HL-60 (cell line): ENCODE measurements at regions not wholly inside any gene's neighbourhood (a gene's known extent, or its start where the extent isn't known, plus 50 kb on each side); places are given as distances from the start of the nearest gene placed in this dataset.
A peak's percentile ranks its signal among the peaks of the same experiment; 100 is the strongest.

Experiments
- DNase-seq, 2 experiments: peaks; one replicate each; pipeline ENCODE4 v3.0.0-alpha.2; 2010 to 2020; ENCODE audit warnings: low read depth in 1 of 2, low spot score in 1 of 2
- H3K27ac ChIP-seq: fragments of 250-450 bp; sonication (Bioruptor Pico); replicated peaks from 2 replicates; pipeline ENCODE4 v1.5.1; 2020; ENCODE audit warnings: mild to moderate bottlenecking, moderate library complexity
- H3K27me3 ChIP-seq: fragments of 250-450 bp; sonication (Bioruptor Pico); 2 replicates; pipeline ENCODE4 v1.5.1; 2021; ENCODE audit warnings: mild to moderate bottlenecking, moderate library complexity; ENCODE audit not compliant: insufficient read depth, poor library complexity, severe bottlenecking
- H3K4me3 ChIP-seq: replicated peaks from 2 replicates; pipeline ENCODE4 v1.5.1; 2011; ENCODE audit warnings: mild to moderate bottlenecking, control low read depth, low read length; ENCODE audit not compliant: insufficient read depth
- GABPA ChIP-seq: IDR thresholded peaks from 2 replicates; pipeline ENCODE4 v1.6.1; 2012; ENCODE audit warnings: low read depth
- POLR2AphosphoS5 ChIP-seq: IDR thresholded peaks from 2 replicates; pipeline ENCODE4 v1.6.1; 2012; ENCODE audit warnings: low read depth
- SPI1 ChIP-seq: IDR thresholded peaks from 2 replicates; pipeline ENCODE4 v1.6.1; 2012; ENCODE audit warnings: low read depth, mild to moderate bottlenecking, borderline replicate concordance
- TF ChIP-seq, protein P1 (sequence below): IDR thresholded peaks from one replicate; pipeline ENCODE4 v1.5.1; 2011; ENCODE audit warnings: low read length, control low read depth, inconsistent platforms; ENCODE audit not compliant: insufficient read depth
- TF ChIP-seq, protein P2 (sequence below): IDR thresholded peaks from 2 replicates; pipeline ENCODE4 v1.6.1; 2012; ENCODE audit warnings: low read depth; ENCODE audit not compliant: insufficient replicate concordance

DNA sequence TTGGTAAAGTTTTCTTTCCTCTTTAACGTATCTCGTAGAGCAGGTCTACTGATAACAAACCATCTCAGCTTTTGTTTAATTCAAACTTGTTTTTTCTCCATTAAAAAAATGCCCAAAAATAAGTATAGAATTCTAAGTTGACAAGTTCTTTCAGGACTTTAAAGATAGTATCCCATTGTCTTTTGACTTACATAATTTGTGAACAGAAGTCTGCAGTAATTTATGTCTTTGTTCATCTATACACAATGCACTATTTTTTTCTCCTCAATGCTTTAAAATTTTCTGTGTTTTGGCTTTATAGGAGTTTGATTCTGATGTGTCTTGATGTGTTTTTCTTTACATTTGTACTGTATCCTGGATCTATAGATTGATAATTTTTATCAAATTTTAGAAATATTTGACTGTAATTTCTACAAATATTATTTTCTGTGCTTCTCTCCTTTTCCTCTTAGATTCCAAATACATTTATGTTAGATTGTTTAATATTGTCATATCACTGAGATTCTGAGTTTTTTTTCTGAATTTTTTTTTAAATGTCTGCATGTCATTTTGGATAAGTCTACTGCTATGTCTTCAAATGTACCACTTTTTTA is 143.3 kb downstream of the FTCDNL1 start:
- DNase-seq = peak in 1 of 2 experiments; percentile 6
- Histone ChIP-seq H3K27me3 (no peaks in the 10 kb centered on the region), H3K27ac (no peak overlapping the region), H3K4me3 (no peak overlapping the region)
- TF ChIP-seq, protein P1, sequence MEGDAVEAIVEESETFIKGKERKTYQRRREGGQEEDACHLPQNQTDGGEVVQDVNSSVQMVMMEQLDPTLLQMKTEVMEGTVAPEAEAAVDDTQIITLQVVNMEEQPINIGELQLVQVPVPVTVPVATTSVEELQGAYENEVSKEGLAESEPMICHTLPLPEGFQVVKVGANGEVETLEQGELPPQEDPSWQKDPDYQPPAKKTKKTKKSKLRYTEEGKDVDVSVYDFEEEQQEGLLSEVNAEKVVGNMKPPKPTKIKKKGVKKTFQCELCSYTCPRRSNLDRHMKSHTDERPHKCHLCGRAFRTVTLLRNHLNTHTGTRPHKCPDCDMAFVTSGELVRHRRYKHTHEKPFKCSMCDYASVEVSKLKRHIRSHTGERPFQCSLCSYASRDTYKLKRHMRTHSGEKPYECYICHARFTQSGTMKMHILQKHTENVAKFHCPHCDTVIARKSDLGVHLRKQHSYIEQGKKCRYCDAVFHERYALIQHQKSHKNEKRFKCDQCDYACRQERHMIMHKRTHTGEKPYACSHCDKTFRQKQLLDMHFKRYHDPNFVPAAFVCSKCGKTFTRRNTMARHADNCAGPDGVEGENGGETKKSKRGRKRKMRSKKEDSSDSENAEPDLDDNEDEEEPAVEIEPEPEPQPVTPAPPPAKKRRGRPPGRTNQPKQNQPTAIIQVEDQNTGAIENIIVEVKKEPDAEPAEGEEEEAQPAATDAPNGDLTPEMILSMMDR = no peak
- TF ChIP-seq SPI1 = no peak
- TF ChIP-seq POLR2AphosphoS5 = no peak
- no peak for TF ChIP-seq GABPA
- TF ChIP-seq, protein P2, sequence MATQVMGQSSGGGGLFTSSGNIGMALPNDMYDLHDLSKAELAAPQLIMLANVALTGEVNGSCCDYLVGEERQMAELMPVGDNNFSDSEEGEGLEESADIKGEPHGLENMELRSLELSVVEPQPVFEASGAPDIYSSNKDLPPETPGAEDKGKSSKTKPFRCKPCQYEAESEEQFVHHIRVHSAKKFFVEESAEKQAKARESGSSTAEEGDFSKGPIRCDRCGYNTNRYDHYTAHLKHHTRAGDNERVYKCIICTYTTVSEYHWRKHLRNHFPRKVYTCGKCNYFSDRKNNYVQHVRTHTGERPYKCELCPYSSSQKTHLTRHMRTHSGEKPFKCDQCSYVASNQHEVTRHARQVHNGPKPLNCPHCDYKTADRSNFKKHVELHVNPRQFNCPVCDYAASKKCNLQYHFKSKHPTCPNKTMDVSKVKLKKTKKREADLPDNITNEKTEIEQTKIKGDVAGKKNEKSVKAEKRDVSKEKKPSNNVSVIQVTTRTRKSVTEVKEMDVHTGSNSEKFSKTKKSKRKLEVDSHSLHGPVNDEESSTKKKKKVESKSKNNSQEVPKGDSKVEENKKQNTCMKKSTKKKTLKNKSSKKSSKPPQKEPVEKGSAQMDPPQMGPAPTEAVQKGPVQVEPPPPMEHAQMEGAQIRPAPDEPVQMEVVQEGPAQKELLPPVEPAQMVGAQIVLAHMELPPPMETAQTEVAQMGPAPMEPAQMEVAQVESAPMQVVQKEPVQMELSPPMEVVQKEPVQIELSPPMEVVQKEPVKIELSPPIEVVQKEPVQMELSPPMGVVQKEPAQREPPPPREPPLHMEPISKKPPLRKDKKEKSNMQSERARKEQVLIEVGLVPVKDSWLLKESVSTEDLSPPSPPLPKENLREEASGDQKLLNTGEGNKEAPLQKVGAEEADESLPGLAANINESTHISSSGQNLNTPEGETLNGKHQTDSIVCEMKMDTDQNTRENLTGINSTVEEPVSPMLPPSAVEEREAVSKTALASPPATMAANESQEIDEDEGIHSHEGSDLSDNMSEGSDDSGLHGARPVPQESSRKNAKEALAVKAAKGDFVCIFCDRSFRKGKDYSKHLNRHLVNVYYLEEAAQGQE = no peak

DNA sequence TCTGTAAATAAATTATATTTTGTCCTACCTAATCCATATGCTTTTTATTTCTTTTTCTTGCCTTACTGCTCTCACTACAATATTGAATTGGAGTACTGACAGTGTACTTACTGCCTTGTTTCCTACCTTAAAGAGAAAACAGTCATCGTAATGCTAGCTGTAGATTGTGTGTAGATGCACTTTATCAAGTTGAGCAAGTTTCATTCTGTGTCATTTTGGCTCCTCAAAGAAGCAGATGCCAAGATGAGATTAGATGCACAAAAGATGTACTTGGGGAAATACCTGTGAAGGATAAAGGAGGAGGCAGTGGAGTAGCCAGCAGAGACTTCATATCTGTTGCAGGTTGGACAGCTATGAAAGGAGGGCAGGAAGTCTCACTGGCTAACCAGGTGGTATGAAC is 145.5 kb downstream of the FTCDNL1 start:
- no peak overlapping the region for H3K4me3 ChIP-seq
- TF ChIP-seq, protein P2 = no peak
- TF ChIP-seq GABPA = no peak
- TF ChIP-seq, protein P1 = no peak
- TF ChIP-seq POLR2AphosphoS5 = no peak
- no peak for TF ChIP-seq SPI1
- H3K27ac ChIP-seq = peak overlapping the region; percentile 41; the same call in 1 of the 2 replicates
- H3K27me3 ChIP-seq = no peaks in the 10 kb centered on the region
- no peak for DNase-seq

DNA sequence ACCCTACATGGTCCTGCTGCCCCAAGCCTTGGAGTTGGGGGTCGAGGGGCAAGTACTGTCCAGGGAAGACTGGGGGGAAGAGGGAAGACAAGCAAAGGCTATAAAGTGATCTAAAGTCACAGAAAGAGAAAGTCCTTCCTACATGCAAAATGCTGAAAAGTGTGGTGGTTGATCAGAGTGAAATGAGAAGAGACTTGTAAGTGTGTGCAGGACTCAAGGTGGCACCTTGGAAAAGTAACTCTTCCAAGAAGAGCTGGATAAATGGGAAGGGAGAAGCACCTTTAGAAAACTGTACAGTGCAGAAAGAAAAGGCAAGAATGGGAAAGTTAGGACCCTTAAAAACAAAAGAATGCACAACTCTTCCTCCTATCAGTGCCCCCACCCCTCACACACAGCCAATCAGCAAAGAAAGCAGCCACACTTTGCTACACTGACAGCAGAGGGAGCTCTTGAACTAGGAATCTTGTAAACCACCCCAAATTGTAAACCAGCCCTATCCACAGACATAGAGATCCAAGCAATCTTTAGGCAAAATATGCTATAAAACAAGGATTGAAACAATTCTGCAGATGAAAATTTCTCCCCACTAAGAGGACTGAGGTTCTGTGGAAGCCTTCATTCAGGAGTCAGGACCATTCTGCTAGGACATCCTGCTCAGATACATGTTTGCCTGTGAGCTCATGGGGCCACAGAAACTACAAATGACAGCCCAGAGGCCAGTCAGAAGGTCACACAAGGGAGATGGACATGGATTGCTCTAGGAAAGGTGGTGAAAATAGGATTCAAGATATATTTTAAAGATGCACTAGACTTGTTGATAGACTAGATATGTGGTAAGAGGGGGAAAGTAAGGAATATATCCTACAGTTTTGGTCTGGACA is 146.4 kb downstream of the FTCDNL1 start:
- no peak overlapping the region for H3K4me3 ChIP-seq
- peak; percentile 25 to 75 for DNase-seq
- no peak for TF ChIP-seq POLR2AphosphoS5
- TF ChIP-seq, protein P1 = peak; percentile 47
- H3K27ac ChIP-seq = peak overlapping the region; percentile 41
- no peaks in the 10 kb centered on the region for H3K27me3 ChIP-seq
